ENCODE measurements at regions not wholly inside any gene's neighbourhood (a gene's known extent, or its start where the extent isn't known, plus 50 kb on each side); places are given as distances from the start of the nearest gene placed in this dataset.

DNA sequence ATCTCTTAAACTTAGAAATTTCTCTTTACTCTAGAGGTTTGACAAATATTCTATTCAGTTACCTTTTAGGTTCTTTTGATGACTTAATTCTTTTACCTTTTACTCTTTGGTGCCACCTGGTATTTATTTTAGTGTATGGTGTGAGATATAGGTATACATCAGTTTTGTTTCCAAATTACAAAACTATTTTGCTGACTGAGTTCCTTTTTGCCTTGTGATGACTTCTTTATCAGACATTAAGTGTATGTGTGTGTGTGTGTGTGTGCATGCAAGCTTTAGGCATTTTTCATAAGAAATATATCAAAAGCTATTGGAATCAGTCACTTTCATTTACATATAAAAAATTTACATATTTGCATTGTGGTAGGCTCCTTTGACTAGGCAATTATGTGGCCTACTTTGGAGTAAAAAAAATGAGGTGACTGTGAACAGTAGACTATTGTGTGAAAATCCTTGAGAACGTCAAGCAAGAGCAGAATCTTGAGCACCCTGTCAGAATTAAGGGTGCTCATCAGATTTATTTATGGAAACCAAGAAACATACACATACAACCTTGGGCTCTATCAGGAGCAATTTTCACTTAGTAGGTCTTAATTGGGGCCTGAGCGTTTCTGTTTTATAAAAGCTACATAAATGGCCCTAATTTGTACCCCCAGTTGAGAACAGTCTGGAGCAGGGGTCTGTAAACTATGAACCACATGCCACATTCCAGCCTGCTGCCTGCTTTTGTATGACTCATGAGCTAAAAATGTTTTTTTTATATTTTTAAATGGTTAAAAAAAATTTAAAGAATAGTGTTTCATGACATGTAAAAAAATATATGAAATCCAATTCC, 415.9 kb downstream of the SLC4A3 start:
- Histone ChIP-seq H2AFZ (ENCODE audit: low read length) (no peak overlapping the region), H3K4me1 (ENCODE audit: insufficient read depth, low read length, poor library complexity, severe bottlenecking) (no peaks in the 10 kb centered on the region), H3F3A (ENCODE audit: low read depth) (no peaks in the 10 kb centered on the region), H3K9me2 (replicated peaks; ENCODE audit: low read depth, low read length) (no peaks in the 10 kb centered on the region), H4K20me1 (ENCODE audit: insufficient read depth, low read length, poor library complexity, severe bottlenecking) (no peaks in the 10 kb centered on the region), H3K9ac (ENCODE audit: low read depth, low read length, poor library complexity, severe bottlenecking) (no peak overlapping the region), H3K9me3 (ENCODE audit: insufficient read depth, low read depth, low read length) (no peaks in the 10 kb centered on the region; the same call in 1 of the 2 replicates), H3K4me3 (ENCODE audit: low read length, poor library complexity, severe bottlenecking) (no peak overlapping the region), H3K4me2 (ENCODE audit: low read depth, low read length, poor library complexity, severe bottlenecking) (no peak overlapping the region), H3K36me3 (ENCODE audit: insufficient read depth, low read length) (no peaks in the 10 kb centered on the region), H3K79me2 (ENCODE audit: insufficient read depth, low read length) (no peaks in the 10 kb centered on the region), H3K27me3 (ENCODE audit: insufficient read depth, low read length, poor library complexity, severe bottlenecking) (no peaks in the 10 kb centered on the region)
- TF ChIP-seq EZH2phosphoT487 (IDR thresholded peaks at IDR 0.05; ENCODE audit: borderline replicate concordance), result no peak
- TF ChIP-seq, protein P1, sequence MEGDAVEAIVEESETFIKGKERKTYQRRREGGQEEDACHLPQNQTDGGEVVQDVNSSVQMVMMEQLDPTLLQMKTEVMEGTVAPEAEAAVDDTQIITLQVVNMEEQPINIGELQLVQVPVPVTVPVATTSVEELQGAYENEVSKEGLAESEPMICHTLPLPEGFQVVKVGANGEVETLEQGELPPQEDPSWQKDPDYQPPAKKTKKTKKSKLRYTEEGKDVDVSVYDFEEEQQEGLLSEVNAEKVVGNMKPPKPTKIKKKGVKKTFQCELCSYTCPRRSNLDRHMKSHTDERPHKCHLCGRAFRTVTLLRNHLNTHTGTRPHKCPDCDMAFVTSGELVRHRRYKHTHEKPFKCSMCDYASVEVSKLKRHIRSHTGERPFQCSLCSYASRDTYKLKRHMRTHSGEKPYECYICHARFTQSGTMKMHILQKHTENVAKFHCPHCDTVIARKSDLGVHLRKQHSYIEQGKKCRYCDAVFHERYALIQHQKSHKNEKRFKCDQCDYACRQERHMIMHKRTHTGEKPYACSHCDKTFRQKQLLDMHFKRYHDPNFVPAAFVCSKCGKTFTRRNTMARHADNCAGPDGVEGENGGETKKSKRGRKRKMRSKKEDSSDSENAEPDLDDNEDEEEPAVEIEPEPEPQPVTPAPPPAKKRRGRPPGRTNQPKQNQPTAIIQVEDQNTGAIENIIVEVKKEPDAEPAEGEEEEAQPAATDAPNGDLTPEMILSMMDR (conservative IDR thresholded peaks at IDR 0.05; ENCODE audit: low read length), result no peak

DNA sequence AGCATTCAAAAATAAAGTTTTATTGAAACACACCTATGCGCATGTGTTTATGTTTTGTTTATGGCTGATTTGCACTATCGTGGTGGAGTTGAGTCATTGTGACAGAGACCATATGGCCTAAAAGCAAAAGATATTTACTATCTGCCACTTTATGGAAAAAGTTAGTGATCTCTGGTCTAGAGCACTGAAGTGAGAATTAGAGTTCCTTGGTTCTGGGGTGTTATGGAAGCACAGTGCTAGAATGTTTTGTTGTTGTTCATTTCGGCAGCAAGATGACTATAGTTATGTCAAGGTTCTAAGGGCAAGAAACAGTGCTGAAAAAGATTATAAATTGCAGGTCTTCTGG, 416.5 kb downstream of the SLC4A3 start:
- Histone ChIP-seq H3K4me2 (ENCODE audit: low read depth, low read length, poor library complexity, severe bottlenecking) (no peak overlapping the region), H4K20me1 (ENCODE audit: insufficient read depth, low read length, poor library complexity, severe bottlenecking) (no peaks in the 10 kb centered on the region), H3F3A (ENCODE audit: low read depth) (no peaks in the 10 kb centered on the region), H3K79me2 (ENCODE audit: insufficient read depth, low read length) (no peaks in the 10 kb centered on the region), H3K4me1 (ENCODE audit: insufficient read depth, low read length, poor library complexity, severe bottlenecking) (no peaks in the 10 kb centered on the region), H2AFZ (ENCODE audit: low read length) (no peak overlapping the region), H3K27me3 (ENCODE audit: insufficient read depth, low read length, poor library complexity, severe bottlenecking) (no peaks in the 10 kb centered on the region), H3K9ac (ENCODE audit: low read depth, low read length, poor library complexity, severe bottlenecking) (no peak overlapping the region), H3K9me2 (replicated peaks; ENCODE audit: low read depth, low read length) (no peaks in the 10 kb centered on the region), H3K4me3 (ENCODE audit: low read length, poor library complexity, severe bottlenecking) (no peak overlapping the region), H3K9me3 (ENCODE audit: insufficient read depth, low read depth, low read length) (no peaks in the 10 kb centered on the region; the same call in 1 of the 2 replicates), H3K36me3 (ENCODE audit: insufficient read depth, low read length) (no peaks in the 10 kb centered on the region)
- TF ChIP-seq EZH2phosphoT487 (IDR thresholded peaks at IDR 0.05; ENCODE audit: borderline replicate concordance), result no peak
- TF ChIP-seq, protein P1 (conservative IDR thresholded peaks at IDR 0.05; ENCODE audit: low read length), result no peak

DNA sequence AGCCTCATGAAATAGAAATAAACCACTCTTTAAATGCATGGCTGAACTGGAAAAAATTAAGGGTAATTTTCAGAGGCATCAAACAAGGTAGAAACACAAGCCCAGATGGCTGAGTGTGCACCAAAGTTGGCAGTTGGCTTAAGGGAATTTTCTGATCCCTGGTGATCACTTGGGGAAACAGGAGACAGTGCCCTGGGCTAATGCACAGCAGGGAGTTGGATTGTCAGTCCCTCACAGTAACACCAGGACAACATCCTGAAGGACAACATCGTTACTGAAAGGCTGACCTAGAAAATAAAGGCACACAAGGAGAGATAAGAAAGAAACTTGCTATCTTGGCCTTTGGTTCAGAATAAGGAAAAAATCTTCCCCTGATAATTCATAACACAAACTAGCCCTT, 417.0 kb downstream of the SLC4A3 start:
- Histone ChIP-seq H3K79me2 (ENCODE audit: insufficient read depth, low read length) (no peaks in the 10 kb centered on the region), H3K9me3 (ENCODE audit: insufficient read depth, low read depth, low read length) (no peaks in the 10 kb centered on the region; the same call in 1 of the 2 replicates), H3F3A (ENCODE audit: low read depth) (no peaks in the 10 kb centered on the region), H2AFZ (ENCODE audit: low read length) (no peak overlapping the region), H3K4me2 (ENCODE audit: low read depth, low read length, poor library complexity, severe bottlenecking) (no peak overlapping the region), H3K27me3 (ENCODE audit: insufficient read depth, low read length, poor library complexity, severe bottlenecking) (no peaks in the 10 kb centered on the region), H3K4me1 (ENCODE audit: insufficient read depth, low read length, poor library complexity, severe bottlenecking) (no peaks in the 10 kb centered on the region), H3K36me3 (ENCODE audit: insufficient read depth, low read length) (no peaks in the 10 kb centered on the region), H3K9ac (ENCODE audit: low read depth, low read length, poor library complexity, severe bottlenecking) (no peak overlapping the region), H3K4me3 (ENCODE audit: low read length, poor library complexity, severe bottlenecking) (no peak overlapping the region), H3K9me2 (replicated peaks; ENCODE audit: low read depth, low read length) (no peaks in the 10 kb centered on the region), H4K20me1 (ENCODE audit: insufficient read depth, low read length, poor library complexity, severe bottlenecking) (no peaks in the 10 kb centered on the region)
- TF ChIP-seq, protein P1 (conservative IDR thresholded peaks at IDR 0.05; ENCODE audit: low read length), result no peak
- TF ChIP-seq EZH2phosphoT487 (IDR thresholded peaks at IDR 0.05; ENCODE audit: borderline replicate concordance), result no peak

All from Loucy (cell line).